Activated CD4-positive, alpha-beta memory T cell treated with anti-CD3 and anti-CD28 coated beads for 36 hours (primary cell): ENCODE measurements at regions not wholly inside any gene's neighbourhood (a gene's known extent, or its start where the extent isn't known, plus 50 kb on each side); places are given as distances from the start of the nearest gene placed in this dataset.

ENCODE experiments used
- CTCF ChIA-PET: fragments of 350-600 bp; sonication (Branson Sonifier 250); formaldehyde crosslinking; loops from one replicate; lab custom pipeline; 2021; ENCODE audit warnings: antibody characterized with exemption, inconsistent platforms; lab: Charles Lee
- POLR2A ChIA-PET: fragments of 350-600 bp; sonication (Branson Sonifier 250); formaldehyde crosslinking; loops from one replicate; lab custom pipeline; 2021; ENCODE audit warnings: antibody characterized with exemption; lab: Charles Lee
- DNase-seq: peaks from one replicate; pipeline ENCODE4 v3.0.0-alpha.2; 2020
- H3K27ac Mint-ChIP-seq: one replicate; pipeline ENCODE4 v1.8.0; 2021; ENCODE audit warnings: mixed read lengths
- H3K27me3 Mint-ChIP-seq: one replicate; pipeline ENCODE4 v1.8.0; 2021; ENCODE audit warnings: mixed read lengths
- H3K36me3 Mint-ChIP-seq: one replicate; pipeline ENCODE4 v1.8.0; 2021; ENCODE audit warnings: mixed read lengths
- H3K4me1 Mint-ChIP-seq: one replicate; pipeline ENCODE4 v1.8.0; 2021; ENCODE audit warnings: low read depth, mixed read lengths
- H3K4me3 Mint-ChIP-seq: one replicate; pipeline ENCODE4 v1.8.0; 2021; ENCODE audit warnings: mild to moderate bottlenecking, mixed read lengths
- H3K9me3 Mint-ChIP-seq: one replicate; pipeline ENCODE4 v1.8.0; 2021; ENCODE audit warnings: mixed read lengths
- intact Hi-C: fragments of 100-400 bp; cut with micrococcal nuclease; formaldehyde crosslinking; loops from one replicate; pipeline ENCODE4 v1.15.1; 2023

DNA sequence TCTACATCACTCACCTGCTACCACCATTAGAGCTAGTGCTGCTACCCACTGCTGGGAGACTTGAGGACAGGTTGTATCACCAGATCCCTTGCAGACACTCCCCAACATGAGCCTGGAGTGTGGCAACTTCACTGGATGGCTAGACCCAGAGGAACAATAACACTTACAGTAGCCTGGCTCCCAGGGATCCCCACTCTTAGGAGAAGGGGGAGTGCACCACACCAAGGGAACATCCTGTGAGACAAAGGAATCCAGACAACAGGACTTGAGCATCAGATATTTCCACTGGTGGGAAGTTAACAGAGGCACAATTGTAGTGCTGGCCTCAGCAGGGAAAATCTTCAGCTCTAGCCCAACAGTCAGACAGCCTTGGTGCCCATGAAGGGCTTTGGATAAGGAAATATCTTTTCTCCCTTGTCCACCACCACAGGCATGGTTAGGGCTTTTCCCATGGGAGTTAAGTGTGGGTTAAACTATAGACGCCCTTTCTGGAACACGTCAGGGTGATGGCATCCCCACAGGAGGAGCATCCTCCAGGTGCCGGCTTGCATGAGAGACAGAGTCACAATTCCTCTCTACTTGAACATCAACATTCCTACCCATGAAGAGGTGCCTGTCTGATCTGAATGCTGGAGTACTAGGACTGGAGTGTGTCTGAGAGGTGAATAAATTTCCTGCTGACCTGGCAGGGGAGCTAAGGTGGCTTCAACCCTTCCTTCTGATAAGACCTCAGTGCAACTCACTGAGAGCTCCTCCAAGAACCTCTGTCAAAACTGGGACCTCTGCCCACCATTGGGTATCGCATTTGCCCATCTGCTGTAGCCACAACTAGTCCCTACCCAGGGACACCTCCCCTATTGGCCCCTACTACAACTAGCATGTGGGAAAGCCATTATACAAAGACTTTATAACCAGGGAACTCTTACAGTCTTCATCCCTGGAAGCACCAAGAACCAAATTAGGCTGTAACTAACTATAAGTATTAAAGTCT lies 55.4 kb upstream of the SIRPG start:
- Mint-ChIP-seq H3K9me3 (peaks cover 12% of the 10 kb centered on the region), H3K4me1 (peaks cover 4% of the 10 kb centered on the region), H3K27ac (no peak overlapping the region), H3K36me3 (no peaks in the 10 kb centered on the region), H3K27me3 (no peaks in the 10 kb centered on the region), H3K4me3 (no peak overlapping the region)
- POLR2A ChIA-PET, result no interaction called here
- CTCF ChIA-PET, result no interaction called here
- intact Hi-C loops, result no loop called here
- no peak for DNase-seq

- peaks cover 12% of the 10 kb centered on the region for H3K9me3 Mint-ChIP-seq
- H3K4me1 Mint-ChIP-seq, result peaks cover 10% of the 10 kb centered on the region
- H3K27ac Mint-ChIP-seq, result no peak overlapping the region
- H3K4me3 Mint-ChIP-seq, result no peak overlapping the region
- H3K27me3 Mint-ChIP-seq, result no peaks in the 10 kb centered on the region
- ChIA-PET CTCF (no interaction called here), POLR2A (no interaction called here)
- H3K36me3 Mint-ChIP-seq, result no peaks in the 10 kb centered on the region
- no peak for DNase-seq
- intact Hi-C loops, result no loop called here
Observed at GRCh38 chr20:1711826-1712601, 54.4 kb upstream of the SIRPG start.

DNA sequence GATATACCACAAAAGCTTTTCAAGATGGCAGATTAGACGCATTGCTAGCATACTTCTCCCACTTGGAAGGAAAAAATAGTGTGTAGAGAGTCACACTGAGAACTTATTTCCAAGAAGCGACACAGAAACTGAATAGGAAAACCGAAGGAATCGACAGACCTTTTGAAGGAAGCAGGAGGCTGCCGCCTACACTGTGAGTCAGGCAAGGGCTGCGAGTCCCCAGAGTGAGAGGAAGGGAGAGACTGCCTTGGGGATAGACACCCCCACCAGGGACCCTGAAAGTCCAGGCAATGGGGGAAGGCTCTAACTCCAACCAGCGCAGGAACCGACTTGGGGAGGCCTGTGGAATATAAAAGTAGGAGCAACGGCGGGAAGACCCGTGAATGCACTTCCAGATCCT lies 53.7 kb upstream of the SIRPG start:
- CTCF ChIA-PET, result no interaction called here
- Mint-ChIP-seq H3K27ac (no peak overlapping the region), H3K27me3 (no peaks in the 10 kb centered on the region), H3K9me3 (peaks cover 12% of the 10 kb centered on the region), H3K4me1 (peaks cover 10% of the 10 kb centered on the region), H3K4me3 (no peak overlapping the region), H3K36me3 (no peaks in the 10 kb centered on the region)
- POLR2A ChIA-PET, result no interaction called here
- DNase-seq, result no peak
- intact Hi-C loops, result no loop called here

DNA sequence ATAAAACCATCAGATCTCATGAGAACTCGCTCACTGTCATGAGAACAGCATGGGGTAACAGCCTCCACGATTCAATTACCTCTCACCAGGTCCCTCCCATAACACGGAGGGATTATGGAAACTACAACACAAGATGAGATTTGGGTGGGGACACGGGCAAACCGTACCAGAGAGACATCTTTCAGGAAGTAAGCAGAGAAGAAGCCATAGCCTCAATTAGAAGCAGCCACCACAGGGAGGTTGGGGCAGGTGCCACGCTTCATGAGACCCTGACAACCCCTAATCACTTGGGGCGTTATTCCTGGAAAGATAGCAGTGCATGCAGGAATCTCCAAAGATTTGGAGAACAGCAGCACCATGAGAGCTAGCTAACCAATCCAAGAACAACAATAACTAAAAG lies 52.9 kb upstream of the SIRPG start:
- Mint-ChIP-seq H3K4me3 (no peak overlapping the region), H3K36me3 (no peaks in the 10 kb centered on the region), H3K27me3 (no peaks in the 10 kb centered on the region), H3K9me3 (peaks cover 12% of the 10 kb centered on the region), H3K27ac (no peak overlapping the region), H3K4me1 (peaks cover 10% of the 10 kb centered on the region)
- DNase-seq, result no peak
- ChIA-PET POLR2A (no interaction called here), CTCF (no interaction called here)
- intact Hi-C loops, result no loop called here

- CTCF ChIA-PET, result no interaction called here
- H3K4me3 Mint-ChIP-seq, result no peak overlapping the region
- H3K9me3 Mint-ChIP-seq, result peaks cover 8% of the 10 kb centered on the region
- H3K4me1 Mint-ChIP-seq, result peaks cover 10% of the 10 kb centered on the region
- POLR2A ChIA-PET, result no interaction called here
- H3K36me3 Mint-ChIP-seq, result no peaks in the 10 kb centered on the region
- DNase-seq, result no peak
- intact Hi-C loops, result no loop called here
- no peaks in the 10 kb centered on the region for H3K27me3 Mint-ChIP-seq
- peak overlapping the region; percentile 33 for H3K27ac Mint-ChIP-seq
Observed at GRCh38 chr20:1707588-1708449, 50.2 kb upstream of the SIRPG start.
